ENCODE measurements at regions not wholly inside any gene's neighbourhood (a gene's known extent, or its start where the extent isn't known, plus 50 kb on each side); places are given as distances from the start of the nearest gene placed in this dataset.
"Not testable (repeated sequence)": the region's sequence is repeated elsewhere in the genome, so short reads cannot be mapped to it uniquely, and the experiment has no call there.

- peaks cover 2% of the 10 kb centered on the region for H3K36me3 Mint-ChIP-seq (ENCODE audit: low read depth, unreplicated experiment)
- peaks cover 15% of the 10 kb centered on the region for H3K27me3 Mint-ChIP-seq (ENCODE audit: low read depth, unreplicated experiment)
- H3K9me3 Mint-ChIP-seq (ENCODE audit: unreplicated experiment) = no peaks in the 10 kb centered on the region
- Histone ChIP-seq H3K9ac (ENCODE audit: low read length) (no peak overlapping the region), H2AFZ (ENCODE audit: low read depth, low read length) (no peak overlapping the region), H3K36me3 (ENCODE audit: insufficient read depth, low read length) (no peaks in the 10 kb centered on the region), H3K79me2 (ENCODE audit: insufficient read depth, low read length) (no peaks in the 10 kb centered on the region), H3K4me3 (ENCODE audit: insufficient read depth, low read depth, low read length) (no peak overlapping the region), H3K4me1 (ENCODE audit: insufficient read depth, low read length) (no peaks in the 10 kb centered on the region), H3K27ac (ENCODE audit: low read depth, low read length) (no peak overlapping the region), H3K4me2 (ENCODE audit: low read length) (no peak overlapping the region), H3K9me3 (ENCODE audit: insufficient read depth, low read depth, low read length) (peaks cover 3% of the 10 kb centered on the region), H4K20me1 (ENCODE audit: insufficient read depth, low read length) (no peaks in the 10 kb centered on the region), H3K27me3 (ENCODE audit: insufficient read depth, low read length) (no peaks in the 10 kb centered on the region)
- H3K27ac Mint-ChIP-seq (ENCODE audit: unreplicated experiment) = no peak overlapping the region
- TF ChIP-seq EZH2 (IDR thresholded peaks at IDR 0.05; ENCODE audit: insufficient read depth, low read length) (no peak), CTCF (IDR thresholded peaks at IDR 0.05; ENCODE audit: insufficient read depth, low read depth, low read length) (no peak)
- H3K4me3 Mint-ChIP-seq (ENCODE audit: unreplicated experiment) = no peak overlapping the region
- FAIRE-seq (no peak), DNase-seq (ENCODE audit: low read depth) (no peak)
- H3K4me1 Mint-ChIP-seq (ENCODE audit: low read depth, unreplicated experiment) = no peaks in the 10 kb centered on the region
These were observed 63.3 kb upstream of the CCZ1B start for GRCh38 chr7:6889252-6889812.

- DNase-seq (ENCODE audit: low read depth); H3K4me2 ChIP-seq (ENCODE audit: low read length); H3K79me2 ChIP-seq (ENCODE audit: insufficient read depth, low read length); H3K27ac ChIP-seq (ENCODE audit: low read depth, low read length); H3K4me3 Mint-ChIP-seq (ENCODE audit: unreplicated experiment); H3K27me3 ChIP-seq (ENCODE audit: insufficient read depth, low read length); H3K36me3 ChIP-seq (ENCODE audit: insufficient read depth, low read length); H3K9me3 ChIP-seq (ENCODE audit: insufficient read depth, low read depth, low read length); H4K20me1 ChIP-seq (ENCODE audit: insufficient read depth, low read length); H3K4me1 Mint-ChIP-seq (ENCODE audit: low read depth, unreplicated experiment); H3K4me1 ChIP-seq (ENCODE audit: insufficient read depth, low read length); H3K36me3 Mint-ChIP-seq (ENCODE audit: low read depth, unreplicated experiment); H3K4me3 ChIP-seq (ENCODE audit: insufficient read depth, low read depth, low read length); H3K27me3 Mint-ChIP-seq (ENCODE audit: low read depth, unreplicated experiment); H2AFZ ChIP-seq (ENCODE audit: low read depth, low read length); H3K27ac Mint-ChIP-seq (ENCODE audit: unreplicated experiment); H3K9me3 Mint-ChIP-seq (ENCODE audit: unreplicated experiment); H3K9ac ChIP-seq (ENCODE audit: low read length); FAIRE-seq: not testable (repeated sequence)
These were observed 76.0 kb upstream of the CCZ1B start for GRCh38 chr7:6902097-6902518.

GRCh38 chr7:6903289-6903688 is 77.2 kb upstream of the CCZ1B start:
- H3K9me3 Mint-ChIP-seq (ENCODE audit: unreplicated experiment); H4K20me1 ChIP-seq (ENCODE audit: insufficient read depth, low read length); H3K27ac Mint-ChIP-seq (ENCODE audit: unreplicated experiment): not testable (repeated sequence)

GRCh38 chr7:6903792-6904191 is 77.7 kb upstream of the CCZ1B start:
- FAIRE-seq; H3K4me1 Mint-ChIP-seq (ENCODE audit: low read depth, unreplicated experiment); H3K9ac ChIP-seq (ENCODE audit: low read length); H3K36me3 Mint-ChIP-seq (ENCODE audit: low read depth, unreplicated experiment); H3K27me3 Mint-ChIP-seq (ENCODE audit: low read depth, unreplicated experiment); H3K4me3 ChIP-seq (ENCODE audit: insufficient read depth, low read depth, low read length); H3K27ac ChIP-seq (ENCODE audit: low read depth, low read length); H3K9me3 ChIP-seq (ENCODE audit: insufficient read depth, low read depth, low read length); H3K27ac Mint-ChIP-seq (ENCODE audit: unreplicated experiment); H3K79me2 ChIP-seq (ENCODE audit: insufficient read depth, low read length); H3K4me2 ChIP-seq (ENCODE audit: low read length); H3K9me3 Mint-ChIP-seq (ENCODE audit: unreplicated experiment); H3K4me3 Mint-ChIP-seq (ENCODE audit: unreplicated experiment); H3K27me3 ChIP-seq (ENCODE audit: insufficient read depth, low read length); H3K36me3 ChIP-seq (ENCODE audit: insufficient read depth, low read length); H2AFZ ChIP-seq (ENCODE audit: low read depth, low read length); DNase-seq (ENCODE audit: low read depth); H4K20me1 ChIP-seq (ENCODE audit: insufficient read depth, low read length); H3K4me1 ChIP-seq (ENCODE audit: insufficient read depth, low read length): not testable (repeated sequence)

More at GRCh38 chr7:6903289-6903688, 77.2 kb upstream of the CCZ1B start:
- not testable (repeated sequence) for H3K9me3 ChIP-seq (ENCODE audit: insufficient read depth, low read depth, low read length); H3K36me3 ChIP-seq (ENCODE audit: insufficient read depth, low read length); H3K36me3 Mint-ChIP-seq (ENCODE audit: low read depth, unreplicated experiment); DNase-seq (ENCODE audit: low read depth); H3K27me3 Mint-ChIP-seq (ENCODE audit: low read depth, unreplicated experiment); H3K9ac ChIP-seq (ENCODE audit: low read length); H2AFZ ChIP-seq (ENCODE audit: low read depth, low read length); H3K4me1 Mint-ChIP-seq (ENCODE audit: low read depth, unreplicated experiment); FAIRE-seq; H3K4me3 ChIP-seq (ENCODE audit: insufficient read depth, low read depth, low read length); H3K4me1 ChIP-seq (ENCODE audit: insufficient read depth, low read length); H3K79me2 ChIP-seq (ENCODE audit: insufficient read depth, low read length); H3K27me3 ChIP-seq (ENCODE audit: insufficient read depth, low read length); H3K27ac ChIP-seq (ENCODE audit: low read depth, low read length); H3K4me2 ChIP-seq (ENCODE audit: low read length); H3K4me3 Mint-ChIP-seq (ENCODE audit: unreplicated experiment)

Data from astrocyte (in vitro differentiated cells and primary cell).